Keratinocyte (primary cell): ENCODE measurements at regions not wholly inside any gene's neighbourhood (a gene's known extent, or its start where the extent isn't known, plus 50 kb on each side); places are given as distances from the start of the nearest gene placed in this dataset.

Experiments used
- DNase-seq: peaks from one replicate; pipeline ENCODE4 v3.0.0-alpha.2; 2011; ENCODE audit warnings: low read depth, missing footprints, low spot score
- FAIRE-seq: peaks from 2 replicates; lab custom pipeline; 2011; peaks lifted over from hg19 to GRCh38; lab: Jason Lieb, UNC
- H2AFZ ChIP-seq: 2 replicates; pipeline ENCODE4 v1.6.0; 2012; ENCODE audit warnings: low read length, control low read depth, inconsistent platforms; ENCODE audit not compliant: control insufficient read depth
- H3K27ac ChIP-seq: 2 replicates; pipeline ENCODE4 v1.5.1; 2011; ENCODE audit warnings: low read length; ENCODE audit not compliant: control insufficient read depth, insufficient read depth
- H3K27me3 ChIP-seq: 3 replicates; pipeline ENCODE4 v1.6.0; 2011; ENCODE audit warnings: low read length; ENCODE audit not compliant: control insufficient read depth, insufficient read depth; ENCODE audit errors: extremely low read depth
- H3K36me3 ChIP-seq, 2 experiments: 2 replicates in 1 of 2; 3 replicates in 1 of 2; pipeline ENCODE4 v1.5.1; 2011; ENCODE audit warnings: low read length in 2 of 2, mild to moderate bottlenecking in 1 of 2; ENCODE audit not compliant: control insufficient read depth in 2 of 2, insufficient read depth in 2 of 2; ENCODE audit errors: extremely low read depth in 1 of 2
- H3K4me1 ChIP-seq: 3 replicates; pipeline ENCODE4 v1.5.1; 2011; ENCODE audit warnings: low read length; ENCODE audit not compliant: control insufficient read depth, insufficient read depth; ENCODE audit errors: extremely low read depth
- H3K4me2 ChIP-seq: 3 replicates; pipeline ENCODE4 v1.6.0; 2011; ENCODE audit warnings: low read depth, low read length; ENCODE audit not compliant: control insufficient read depth, insufficient read depth; ENCODE audit errors: extremely low read depth
- H3K4me3 ChIP-seq, 3 experiments: fragments of 200-600 bp in 1 of 3; sonication (generic) in 1 of 3; 2 replicates in 2 of 3; 3 replicates in 1 of 3; pipeline ENCODE4 v1.5.1; 2011 to 2016; ENCODE audit warnings: low read length in 3 of 3, mild to moderate bottlenecking in 3 of 3, control low read depth in 2 of 3, inconsistent platforms in 1 of 3, low read depth in 1 of 3, mixed read lengths in 1 of 3, mixed run types in 1 of 3, moderate library complexity in 1 of 3; ENCODE audit not compliant: control insufficient read depth in 2 of 3, insufficient read depth in 2 of 3; ENCODE audit errors: extremely low read depth in 1 of 3
- H3K79me2 ChIP-seq: 2 replicates; pipeline ENCODE4 v1.6.0; 2012; ENCODE audit warnings: low read length; ENCODE audit not compliant: control insufficient read depth, insufficient read depth
- H3K9ac ChIP-seq: 3 replicates; pipeline ENCODE4 v1.6.0; 2011; ENCODE audit warnings: low read length; ENCODE audit not compliant: control insufficient read depth, insufficient read depth; ENCODE audit errors: extremely low read depth
- H3K9me1 ChIP-seq: 3 replicates; pipeline ENCODE4 v1.6.0; 2011; ENCODE audit warnings: low read length; ENCODE audit not compliant: control insufficient read depth, insufficient read depth; ENCODE audit errors: extremely low read depth
- H3K9me3 ChIP-seq: 2 replicates; pipeline ENCODE4 v1.5.1; 2012; ENCODE audit warnings: low read depth, low read length; ENCODE audit not compliant: control insufficient read depth
- H4K20me1 ChIP-seq: 3 replicates; pipeline ENCODE4 v1.6.0; 2011; ENCODE audit warnings: low read length; ENCODE audit not compliant: control insufficient read depth, insufficient read depth; ENCODE audit errors: extremely low read depth
- EZH2 ChIP-seq: IDR thresholded peaks from one replicate; pipeline ENCODE4 v1.6.1; 2012; ENCODE audit warnings: inconsistent platforms, mild to moderate bottlenecking, low read length, moderate library complexity
- dilution Hi-C: fragments of 300-500 bp; cut with MboI; formaldehyde crosslinking; loops from one replicate; pipeline ENCODE4 v1.7.0; 2020; ENCODE audit warnings: low sequenced_read_pairs; ENCODE audit not compliant: extremely low pct_ligation_motif_present
- TF ChIP-seq, protein P1 (sequence below), 3 experiments: IDR thresholded peaks in 1 of 3; conservative IDR thresholded peaks in 1 of 3; optimal IDR thresholded peaks in 1 of 3; 2 replicates in 2 of 3; 3 replicates in 1 of 3; pipeline versions ENCODE3 to v1.5.1; 2011; ENCODE audit warnings: low read length in 3 of 3, mild to moderate bottlenecking in 3 of 3, moderate library complexity in 2 of 3, control low read depth in 1 of 3, inconsistent platforms in 1 of 3; ENCODE audit not compliant: insufficient read depth in 2 of 3; ENCODE audit errors: extremely low read depth in 1 of 3

- H3K27me3 ChIP-seq = no peaks in the 10 kb centered on the region
- dilution Hi-C loops = no loop called here
- DNase-seq (no peak), FAIRE-seq (no peak)
- H3K36me3 ChIP-seq = no peaks in the 10 kb centered on the region
- H3K27ac ChIP-seq = no peak overlapping the region
- no peak overlapping the region for H3K4me2 ChIP-seq
- no peaks in the 10 kb centered on the region for H4K20me1 ChIP-seq
- no peak overlapping the region for H3K9ac ChIP-seq
- no peak overlapping the region for H2AFZ ChIP-seq
- no peaks in the 10 kb centered on the region for H3K4me1 ChIP-seq
- H3K9me1 ChIP-seq = no peaks in the 10 kb centered on the region
- TF ChIP-seq EZH2 = no peak
- TF ChIP-seq, protein P1, sequence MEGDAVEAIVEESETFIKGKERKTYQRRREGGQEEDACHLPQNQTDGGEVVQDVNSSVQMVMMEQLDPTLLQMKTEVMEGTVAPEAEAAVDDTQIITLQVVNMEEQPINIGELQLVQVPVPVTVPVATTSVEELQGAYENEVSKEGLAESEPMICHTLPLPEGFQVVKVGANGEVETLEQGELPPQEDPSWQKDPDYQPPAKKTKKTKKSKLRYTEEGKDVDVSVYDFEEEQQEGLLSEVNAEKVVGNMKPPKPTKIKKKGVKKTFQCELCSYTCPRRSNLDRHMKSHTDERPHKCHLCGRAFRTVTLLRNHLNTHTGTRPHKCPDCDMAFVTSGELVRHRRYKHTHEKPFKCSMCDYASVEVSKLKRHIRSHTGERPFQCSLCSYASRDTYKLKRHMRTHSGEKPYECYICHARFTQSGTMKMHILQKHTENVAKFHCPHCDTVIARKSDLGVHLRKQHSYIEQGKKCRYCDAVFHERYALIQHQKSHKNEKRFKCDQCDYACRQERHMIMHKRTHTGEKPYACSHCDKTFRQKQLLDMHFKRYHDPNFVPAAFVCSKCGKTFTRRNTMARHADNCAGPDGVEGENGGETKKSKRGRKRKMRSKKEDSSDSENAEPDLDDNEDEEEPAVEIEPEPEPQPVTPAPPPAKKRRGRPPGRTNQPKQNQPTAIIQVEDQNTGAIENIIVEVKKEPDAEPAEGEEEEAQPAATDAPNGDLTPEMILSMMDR (optimal IDR thresholded peaks at IDR 0.05 in 1 of 3, IDR thresholded peaks at IDR 0.05 in 1 of 3, conservative IDR thresholded peaks at IDR 0.05 in 1 of 3; ENCODE audit: extremely low read depth in 1 of 3, insufficient read depth in 2 of 3, low read length in 3 of 3) = no peak
- no peak overlapping the region for H3K4me3 ChIP-seq
- no peaks in the 10 kb centered on the region for H3K9me3 ChIP-seq
- H3K79me2 ChIP-seq = no peaks in the 10 kb centered on the region
Measured at GRCh38 chr3:154942827-154943226, 137.3 kb upstream of the MME start.

- no peaks in the 10 kb centered on the region for H3K36me3 ChIP-seq
- TF ChIP-seq EZH2 = no peak
- TF ChIP-seq, protein P1 (optimal IDR thresholded peaks at IDR 0.05 in 1 of 3, IDR thresholded peaks at IDR 0.05 in 1 of 3, conservative IDR thresholded peaks at IDR 0.05 in 1 of 3; ENCODE audit: extremely low read depth in 1 of 3, insufficient read depth in 2 of 3, low read length in 3 of 3) = no peak
- H3K27ac ChIP-seq = no peak overlapping the region
- peaks cover 3% of the 10 kb centered on the region for H3K4me1 ChIP-seq
- no peaks in the 10 kb centered on the region for H4K20me1 ChIP-seq
- dilution Hi-C loops = no loop called here
- H3K9me1 ChIP-seq = no peaks in the 10 kb centered on the region
- H3K4me2 ChIP-seq = no peak overlapping the region
- H2AFZ ChIP-seq = no peak overlapping the region
- DNase-seq (no peak), FAIRE-seq (no peak)
- H3K4me3 ChIP-seq = no peak overlapping the region
- H3K9me3 ChIP-seq = no peaks in the 10 kb centered on the region
- H3K27me3 ChIP-seq = no peaks in the 10 kb centered on the region
- H3K9ac ChIP-seq = no peak overlapping the region
- no peaks in the 10 kb centered on the region for H3K79me2 ChIP-seq
Measured at GRCh38 chr3:154936196-154936595, 143.9 kb upstream of the MME start.
